CD4-positive, alpha-beta memory T cell (primary cell): ENCODE measurements at regions not wholly inside any gene's neighbourhood (a gene's known extent, or its start where the extent isn't known, plus 50 kb on each side); places are given as distances from the start of the nearest gene placed in this dataset.

Experiments
- CTCF ChIA-PET: fragments of 350-600 bp; sonication (Branson Sonifier 250); formaldehyde crosslinking; loops from one replicate; lab custom pipeline; 2021; ENCODE audit warnings: inconsistent platforms; ENCODE audit not compliant: partially characterized antibody; lab: Charles Lee
- POLR2A ChIA-PET: fragments of 350-600 bp; sonication (Branson Sonifier 250); formaldehyde crosslinking; loops from one replicate; lab custom pipeline; 2021; ENCODE audit not compliant: partially characterized antibody; lab: Charles Lee
- DNase-seq, 5 donors: peaks; one replicate each; pipeline versions ENCODE4 v3.0.0 to v3.0.0-alpha.2; 2020 to 2022; ENCODE audit warnings: mixed read lengths in 1 of 5
- H3K27ac ChIP-seq: one replicate; pipeline ENCODE4 v1.7.0; 2013; ENCODE audit warnings: low read depth, low read length
- H3K27me3 ChIP-seq: 2 replicates; pipeline ENCODE4 v1.7.0; 2013; ENCODE audit warnings: mild to moderate bottlenecking, low read length, moderate library complexity; ENCODE audit not compliant: insufficient read depth
- H3K36me3 ChIP-seq: 2 replicates; pipeline ENCODE4 v1.7.0; 2013; ENCODE audit warnings: mild to moderate bottlenecking, low read length, moderate library complexity; ENCODE audit not compliant: insufficient read depth
- H3K4me1 ChIP-seq: 2 replicates; pipeline ENCODE4 v1.7.0; 2013; ENCODE audit warnings: mild to moderate bottlenecking, low read length, moderate library complexity; ENCODE audit not compliant: insufficient read depth
- H3K4me3 ChIP-seq, 2 donors: one replicate each; pipeline ENCODE4 v1.7.0; 2013; ENCODE audit warnings: low read length in 2 of 2, mild to moderate bottlenecking in 1 of 2
- H3K9me3 ChIP-seq, 2 donors: one replicate each; pipeline ENCODE4 v1.7.0; 2013; ENCODE audit warnings: low read length in 2 of 2, control low read depth in 1 of 2; ENCODE audit not compliant: control insufficient read depth in 1 of 2
- H3K27ac Mint-ChIP-seq, 7 donors: one replicate each; pipeline ENCODE4 v1.8.0; 2020 to 2021; ENCODE audit warnings: mixed read lengths in 7 of 7, mild to moderate bottlenecking in 6 of 7, inconsistent platforms in 3 of 7, moderate library complexity in 3 of 7
- H3K27me3 Mint-ChIP-seq, 2 donors: one replicate each; pipeline ENCODE4 v1.8.0; 2020 to 2021; ENCODE audit warnings: mixed read lengths in 2 of 2
- H3K36me3 Mint-ChIP-seq, 2 donors: one replicate each; pipeline ENCODE4 v1.8.0; 2020 to 2021; ENCODE audit warnings: mixed read lengths in 2 of 2, inconsistent platforms in 1 of 2, mild to moderate bottlenecking in 1 of 2
- H3K4me1 Mint-ChIP-seq, 4 donors: one replicate each; pipeline ENCODE4 v1.8.0; 2020 to 2021; ENCODE audit warnings: mixed read lengths in 4 of 4, mild to moderate bottlenecking in 1 of 4
- H3K4me3 Mint-ChIP-seq, 8 donors: one replicate each; pipeline ENCODE4 v1.8.0; 2020 to 2021; ENCODE audit warnings: mixed read lengths in 8 of 8, mild to moderate bottlenecking in 7 of 8, moderate library complexity in 6 of 8, inconsistent platforms in 3 of 8
- H3K9me3 Mint-ChIP-seq, 8 donors: one replicate each; pipeline ENCODE4 v1.8.0; 2020 to 2021; ENCODE audit warnings: mixed read lengths in 8 of 8, mild to moderate bottlenecking in 5 of 8, inconsistent platforms in 3 of 8, moderate library complexity in 1 of 8
- intact Hi-C: fragments of 100-400 bp; cut with micrococcal nuclease; formaldehyde crosslinking; loops from one replicate; pipeline ENCODE4 v1.15.1; 2023

- intact Hi-C loops: loop anchor here (2.0 to 10.0 kb wide), 2 partner anchors 15 to 111 kb away; no protein-coding TSS in a partner anchor
- Histone ChIP-seq H3K27me3 (peaks cover 89% of the 10 kb centered on the region), H3K9me3 (no peaks in the 10 kb centered on the region), H3K4me3 (peak overlapping the region in 1 of 2 donors; percentile 8), H3K4me1 (peaks cover 23% of the 10 kb centered on the region), H3K36me3 (no peaks in the 10 kb centered on the region), H3K27ac (no peak overlapping the region)
- H3K27me3 Mint-ChIP-seq: peaks cover 78 to 80% of the 10 kb centered on the region in 2 donors
- CTCF ChIA-PET: no interaction called here
- H3K4me1 Mint-ChIP-seq: peaks cover 18 to 40% (median 23%) of the 10 kb centered on the region in 4 donors
- POLR2A ChIA-PET: no interaction called here
- H3K9me3 Mint-ChIP-seq: peaks cover 0 to 13% (median 6%) of the 10 kb centered on the region in 8 donors
- H3K27ac Mint-ChIP-seq: no peak overlapping the region
- no peak for DNase-seq
- H3K4me3 Mint-ChIP-seq: peak overlapping the region in 3 of 8 donors; percentile 3 to 40 (median 37)
- no peaks in the 10 kb centered on the region for H3K36me3 Mint-ChIP-seq
These were observed 118.7 kb upstream of the BARHL2 start for GRCh38 chr1:90835661-90836344.

- H3K4me3 ChIP-seq: no peak overlapping the region
- no peaks in the 10 kb centered on the region for H3K9me3 ChIP-seq
- Mint-ChIP-seq H3K9me3 (peaks cover 0 to 13% (median 4%) of the 10 kb centered on the region in 8 donors), H3K4me1 (peaks cover 17 to 37% (median 20%) of the 10 kb centered on the region in 4 donors), H3K36me3 (no peaks in the 10 kb centered on the region), H3K27me3 (peaks cover 73 to 76% of the 10 kb centered on the region in 2 donors), H3K27ac (no peak overlapping the region), H3K4me3 (peak overlapping the region in 7 of 8 donors; percentile 5 to 73 (median 60))
- H3K4me1 ChIP-seq: peaks cover 23% of the 10 kb centered on the region
- peak in 1 of 5 donors; percentile 16 for DNase-seq
- H3K27ac ChIP-seq: no peak overlapping the region
- ChIA-PET CTCF (no interaction called here), POLR2A (no interaction called here)
- peaks cover 87% of the 10 kb centered on the region for H3K27me3 ChIP-seq
- no peaks in the 10 kb centered on the region for H3K36me3 ChIP-seq
- intact Hi-C loops: loop anchor here (2.0 to 10.0 kb wide), 2 partner anchors 16 to 110 kb away; no protein-coding TSS in a partner anchor
These were observed 118.0 kb upstream of the BARHL2 start for GRCh38 chr1:90834886-90835660.

GRCh38 chr1:90834354-90834885, 117.3 kb upstream of the BARHL2 start:
- H3K4me1 ChIP-seq: peaks cover 23% of the 10 kb centered on the region
- Mint-ChIP-seq H3K4me1 (peaks cover 15 to 30% (median 20%) of the 10 kb centered on the region in 4 donors), H3K27ac (peak overlapping the region in 1 of 7 donors; percentile 16), H3K27me3 (peaks cover 70 to 74% of the 10 kb centered on the region in 2 donors), H3K36me3 (no peaks in the 10 kb centered on the region), H3K9me3 (peaks cover 0 to 13% (median 4%) of the 10 kb centered on the region in 8 donors), H3K4me3 (peak overlapping the region in 6 of 8 donors; percentile 23 to 73 (median 62))
- ChIA-PET POLR2A (no interaction called here), CTCF (no interaction called here)
- intact Hi-C loops: loop anchor here (2.0 to 10.0 kb wide), 2 partner anchors 16 to 110 kb away; no protein-coding TSS in a partner anchor
- H3K36me3 ChIP-seq: no peaks in the 10 kb centered on the region
- peaks cover 80% of the 10 kb centered on the region for H3K27me3 ChIP-seq
- H3K27ac ChIP-seq: no peak overlapping the region
- DNase-seq: peak in 1 of 5 donors; percentile 7
- no peaks in the 10 kb centered on the region for H3K9me3 ChIP-seq
- no peak overlapping the region for H3K4me3 ChIP-seq

GRCh38 chr1:90833466-90834110, 116.5 kb upstream of the BARHL2 start:
- no peak for DNase-seq
- H3K9me3 ChIP-seq: no peaks in the 10 kb centered on the region
- Mint-ChIP-seq H3K9me3 (peaks cover 0 to 13% (median 4%) of the 10 kb centered on the region in 8 donors), H3K4me3 (peak overlapping the region in 2 of 8 donors; percentile 13 to 64), H3K4me1 (peaks cover 12 to 23% (median 19%) of the 10 kb centered on the region in 4 donors), H3K27me3 (peaks cover 66 to 74% of the 10 kb centered on the region in 2 donors), H3K27ac (no peak overlapping the region), H3K36me3 (no peaks in the 10 kb centered on the region)
- H3K4me1 ChIP-seq: peaks cover 23% of the 10 kb centered on the region
- no peaks in the 10 kb centered on the region for H3K36me3 ChIP-seq
- no peak overlapping the region for H3K27ac ChIP-seq
- CTCF ChIA-PET: no interaction called here
- peaks cover 75% of the 10 kb centered on the region for H3K27me3 ChIP-seq
- POLR2A ChIA-PET: no interaction called here
- no peak overlapping the region for H3K4me3 ChIP-seq
- intact Hi-C loops: loop anchor here (2.0 to 10.0 kb wide), 2 partner anchors 17 to 109 kb away; no protein-coding TSS in a partner anchor

GRCh38 chr1:90831910-90832309, 114.8 kb upstream of the BARHL2 start:
- POLR2A ChIA-PET: interaction anchor here (0.6 kb wide), 1 partner anchor 16 kb away, joined by 3 read pairs; no protein-coding TSS in a partner anchor
- CTCF ChIA-PET: no interaction called here
- peaks cover 63% of the 10 kb centered on the region for H3K27me3 ChIP-seq
- H3K27me3 Mint-ChIP-seq: peaks cover 66 to 73% of the 10 kb centered on the region in 2 donors
- no peaks in the 10 kb centered on the region for H3K36me3 Mint-ChIP-seq
- H3K27ac ChIP-seq: no peak overlapping the region
- no peaks in the 10 kb centered on the region for H3K9me3 ChIP-seq
- intact Hi-C loops: loop anchor here (10.0 kb wide), 1 partner anchor 107 kb away; no protein-coding TSS in a partner anchor
- H3K4me3 Mint-ChIP-seq: no peak overlapping the region
- no peak for DNase-seq
- peaks cover 12 to 23% (median 18%) of the 10 kb centered on the region in 4 donors for H3K4me1 Mint-ChIP-seq
- H3K9me3 Mint-ChIP-seq: peaks cover 0 to 13% (median 3%) of the 10 kb centered on the region in 8 donors
- no peak overlapping the region for H3K27ac Mint-ChIP-seq
- H3K4me1 ChIP-seq: peaks cover 23% of the 10 kb centered on the region
- H3K4me3 ChIP-seq: no peak overlapping the region
- H3K36me3 ChIP-seq: no peaks in the 10 kb centered on the region

GRCh38 chr1:90826834-90827233, 109.7 kb upstream of the BARHL2 start:
- Mint-ChIP-seq H3K4me3 (no peak overlapping the region), H3K4me1 (no peaks in the 10 kb centered on the region), H3K36me3 (no peaks in the 10 kb centered on the region), H3K27me3 (peaks cover 38 to 55% of the 10 kb centered on the region in 2 donors), H3K27ac (no peak overlapping the region), H3K9me3 (peaks cover 0 to 4% (median under 1%) of the 10 kb centered on the region in 8 donors)
- no peaks in the 10 kb centered on the region for H3K9me3 ChIP-seq
- H3K4me1 ChIP-seq: no peaks in the 10 kb centered on the region
- no peaks in the 10 kb centered on the region for H3K36me3 ChIP-seq
- H3K27me3 ChIP-seq: peaks cover 12% of the 10 kb centered on the region
- CTCF ChIA-PET: interaction anchor here (0.6 kb wide), 1 partner anchor 1949 kb away, joined by 3 read pairs; no protein-coding TSS in a partner anchor
- POLR2A ChIA-PET: no interaction called here
- no peak for DNase-seq
- H3K27ac ChIP-seq: no peak overlapping the region
- no peak overlapping the region for H3K4me3 ChIP-seq
- intact Hi-C loops: no loop called here
